Mucosa of descending colon (tissue), 3 donors: ENCODE measurements at regions not wholly inside any gene's neighbourhood (a gene's known extent, or its start where the extent isn't known, plus 50 kb on each side); places are given as distances from the start of the nearest gene placed in this dataset.
A peak's percentile ranks its signal among the peaks of the same experiment; 100 is the strongest.

Experiments used
- ATAC-seq: fragments of 200-7000 bp; cut with Tn5 transposase; one replicate; pipeline ENCODE4 v1.9.1; 2020; ENCODE audit warnings: mild to moderate bottlenecking, moderate library complexity
- DNase-seq, 3 donors: peaks; one replicate each; pipeline ENCODE4 v3.0.0-alpha.2; 2020
- H3K36me3 ChIP-seq: fragments of 200-600 bp; one replicate; pipeline ENCODE4 v1.8.0; 2021; ENCODE audit warnings: low read depth, mild to moderate bottlenecking
- H3K4me1 ChIP-seq: fragments of 200-600 bp; one replicate; pipeline ENCODE4 v1.8.0; 2021; ENCODE audit warnings: low read depth, mild to moderate bottlenecking
- H3K4me3 ChIP-seq: fragments of 200-600 bp; one replicate; pipeline ENCODE4 v1.8.0; 2021; ENCODE audit warnings: mild to moderate bottlenecking
- H3K9me3 ChIP-seq: fragments of 200-600 bp; one replicate; pipeline ENCODE4 v1.8.0; 2021; ENCODE audit warnings: mild to moderate bottlenecking
- CTCF ChIP-seq: fragments of 200-600 bp; IDR thresholded peaks from one replicate; pipeline ENCODE4 v1.8.0; 2022; ENCODE audit warnings: antibody characterized with exemption, mild to moderate bottlenecking
- intact Hi-C, 2 donors: fragments of 100-400 bp; cut with DNase I in 1 of 2; cut with micrococcal nuclease in 1 of 2; formaldehyde crosslinking; loops; one replicate each; pipeline versions ENCODE4 v1.11.0 to v1.11.1; 2022; cut with DNase I, micrococcal nuclease
- donor health status: DM: no; HTN: no; CAD: no; lungs with moderate emphysema.
- donor health status: DM: no; HTN: no; CAD: no.
- donor health status: DM: no; HTN: yes; CAD: no.

- H3K36me3 ChIP-seq, result no peaks in the 10 kb centered on the region
- peak; percentile 58 for ATAC-seq
- no peak for TF ChIP-seq CTCF
- peaks cover 20% of the 10 kb centered on the region for H3K4me1 ChIP-seq
- no peaks in the 10 kb centered on the region for H3K9me3 ChIP-seq
- intact Hi-C loops, result loop anchor here in 1 of 2 donors (5.0 kb wide), 1 partner anchor 525 kb away; no protein-coding TSS in a partner anchor
- DNase-seq, result peak in 1 of 3 donors; percentile 23
- H3K4me3 ChIP-seq, result no peak overlapping the region
These were observed 58.2 kb upstream of the MAML3 start for GRCh38 chr4:140212194-140212593.

DNA sequence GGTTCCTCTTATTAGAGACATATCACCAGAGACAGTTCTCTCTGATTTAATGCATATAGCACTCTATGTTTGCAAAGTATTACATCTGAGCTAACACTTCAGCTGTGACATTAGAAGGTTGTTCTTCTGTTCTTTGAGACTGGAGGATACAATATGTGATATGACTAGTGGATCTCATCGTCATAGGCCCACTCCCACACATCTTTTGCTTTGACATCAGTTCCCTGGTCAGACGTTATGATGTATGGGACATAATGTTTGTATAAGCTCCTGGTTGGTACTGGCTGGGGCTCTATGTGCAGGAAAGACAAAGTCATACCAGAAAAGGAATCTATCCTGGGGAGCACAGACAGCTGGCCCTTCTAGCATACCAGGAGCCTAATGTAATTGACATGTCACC lies 57.7 kb upstream of the MAML3 start:
- intact Hi-C loops, result loop anchor here in 1 of 2 donors (5.0 kb wide), 1 partner anchor 524 kb away; no protein-coding TSS in a partner anchor
- ATAC-seq, result no peak
- no peak for DNase-seq
- no peak overlapping the region for H3K4me3 ChIP-seq
- no peaks in the 10 kb centered on the region for H3K36me3 ChIP-seq
- H3K4me1 ChIP-seq, result peaks cover 20% of the 10 kb centered on the region
- H3K9me3 ChIP-seq, result no peaks in the 10 kb centered on the region
- no peak for TF ChIP-seq CTCF

DNA sequence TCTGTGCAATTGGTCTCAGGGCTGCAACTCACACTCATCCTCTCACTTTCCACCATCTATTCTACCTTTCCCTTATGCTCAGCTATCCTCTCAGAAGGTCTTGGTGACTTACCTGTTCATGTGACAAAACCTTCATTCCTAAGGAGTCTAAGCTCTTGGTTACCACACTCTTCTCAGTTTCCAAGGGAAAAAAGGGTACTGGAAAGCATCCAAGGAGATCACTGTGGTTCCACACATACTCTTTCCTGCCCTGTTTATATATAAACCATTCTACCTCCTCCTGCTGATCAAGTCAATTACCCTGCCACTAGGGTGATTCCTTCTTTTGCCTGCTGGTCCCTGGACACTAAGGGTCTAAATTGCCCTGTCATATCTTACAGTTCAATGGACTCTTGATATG lies 57.2 kb upstream of the MAML3 start:
- no peak for ATAC-seq
- DNase-seq, result no peak
- no peaks in the 10 kb centered on the region for H3K36me3 ChIP-seq
- no peak for TF ChIP-seq CTCF
- no peaks in the 10 kb centered on the region for H3K9me3 ChIP-seq
- peaks cover 20% of the 10 kb centered on the region for H3K4me1 ChIP-seq
- no peak overlapping the region for H3K4me3 ChIP-seq
- intact Hi-C loops, result loop anchor here in 1 of 2 donors (5.0 kb wide), 1 partner anchor 524 kb away; no protein-coding TSS in a partner anchor

GRCh38 chr4:140208921-140209320 lies 54.9 kb upstream of the MAML3 start:
- H3K9me3 ChIP-seq, result no peaks in the 10 kb centered on the region
- DNase-seq (no peak), ATAC-seq (no peak)
- H3K4me3 ChIP-seq, result no peak overlapping the region
- intact Hi-C loops, result no loop called here
- H3K4me1 ChIP-seq, result peaks cover 14% of the 10 kb centered on the region
- TF ChIP-seq CTCF, result no peak
- no peaks in the 10 kb centered on the region for H3K36me3 ChIP-seq
